ENCODE measurements at regions not wholly inside any gene's neighbourhood (a gene's known extent, or its start where the extent isn't known, plus 50 kb on each side); places are given as distances from the start of the nearest gene placed in this dataset.

DNA sequence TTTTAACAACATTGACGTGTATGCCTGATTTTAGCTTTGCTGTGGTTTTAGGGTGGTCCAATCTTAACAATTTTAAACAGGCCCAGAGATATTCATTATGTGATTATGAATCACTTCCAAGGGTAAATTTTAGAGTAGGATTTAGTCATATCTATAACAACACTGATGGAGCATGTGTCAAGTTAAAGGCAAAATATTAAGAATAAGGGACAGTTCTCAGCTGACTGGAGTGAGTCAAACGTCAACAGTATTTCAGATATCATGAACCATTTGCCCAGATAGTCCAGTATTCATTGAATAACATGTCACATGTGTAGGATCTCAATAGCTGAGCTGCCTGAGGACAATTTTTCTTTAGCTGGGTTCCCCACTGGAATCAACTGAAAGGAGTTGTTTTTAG lies 61.3 kb upstream of the VCX2 start:
- H3K4me1 ChIP-seq (ENCODE audit: low read depth), result no peaks in the 10 kb centered on the region
- H3K36me3 ChIP-seq (ENCODE audit: low read depth), result no peaks in the 10 kb centered on the region
- H3K9me3 ChIP-seq, result no peaks in the 10 kb centered on the region
- TF ChIP-seq, protein P1, sequence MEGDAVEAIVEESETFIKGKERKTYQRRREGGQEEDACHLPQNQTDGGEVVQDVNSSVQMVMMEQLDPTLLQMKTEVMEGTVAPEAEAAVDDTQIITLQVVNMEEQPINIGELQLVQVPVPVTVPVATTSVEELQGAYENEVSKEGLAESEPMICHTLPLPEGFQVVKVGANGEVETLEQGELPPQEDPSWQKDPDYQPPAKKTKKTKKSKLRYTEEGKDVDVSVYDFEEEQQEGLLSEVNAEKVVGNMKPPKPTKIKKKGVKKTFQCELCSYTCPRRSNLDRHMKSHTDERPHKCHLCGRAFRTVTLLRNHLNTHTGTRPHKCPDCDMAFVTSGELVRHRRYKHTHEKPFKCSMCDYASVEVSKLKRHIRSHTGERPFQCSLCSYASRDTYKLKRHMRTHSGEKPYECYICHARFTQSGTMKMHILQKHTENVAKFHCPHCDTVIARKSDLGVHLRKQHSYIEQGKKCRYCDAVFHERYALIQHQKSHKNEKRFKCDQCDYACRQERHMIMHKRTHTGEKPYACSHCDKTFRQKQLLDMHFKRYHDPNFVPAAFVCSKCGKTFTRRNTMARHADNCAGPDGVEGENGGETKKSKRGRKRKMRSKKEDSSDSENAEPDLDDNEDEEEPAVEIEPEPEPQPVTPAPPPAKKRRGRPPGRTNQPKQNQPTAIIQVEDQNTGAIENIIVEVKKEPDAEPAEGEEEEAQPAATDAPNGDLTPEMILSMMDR (IDR thresholded peaks at IDR 0.05), result no peak
- DNase-seq (no peak), ATAC-seq (no peak)
- H3K4me3 ChIP-seq, result no peak overlapping the region
- intact Hi-C loops (cut with DNase I, micrococcal nuclease), result no loop called here

DNA sequence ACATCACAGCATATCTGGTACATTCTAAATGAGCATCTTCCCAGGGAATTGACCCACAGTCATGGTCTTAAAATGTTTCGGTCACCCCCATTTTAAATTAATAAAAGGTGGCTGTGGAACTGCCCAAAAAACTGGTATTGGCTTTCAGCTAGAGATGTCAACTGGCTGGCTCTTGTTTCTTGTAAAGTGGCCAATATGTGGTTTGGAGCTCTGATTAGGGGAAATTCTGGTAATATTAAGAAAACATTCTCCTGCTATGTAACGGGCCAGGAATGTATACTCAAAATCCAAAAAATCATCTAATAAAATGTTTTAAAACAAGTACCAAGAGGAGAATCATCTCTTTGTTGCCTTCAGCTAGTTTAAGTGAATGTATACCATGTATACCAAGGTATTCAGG lies 62.0 kb upstream of the VCX2 start:
- intact Hi-C loops (cut with DNase I, micrococcal nuclease), result no loop called here
- Histone ChIP-seq H3K9me3 (no peaks in the 10 kb centered on the region), H3K4me1 (ENCODE audit: low read depth) (no peaks in the 10 kb centered on the region), H3K4me3 (no peak overlapping the region), H3K36me3 (ENCODE audit: low read depth) (no peaks in the 10 kb centered on the region)
- no peak for DNase-seq
- ATAC-seq, result no peak
- TF ChIP-seq, protein P1 (IDR thresholded peaks at IDR 0.05), result no peak

DNA sequence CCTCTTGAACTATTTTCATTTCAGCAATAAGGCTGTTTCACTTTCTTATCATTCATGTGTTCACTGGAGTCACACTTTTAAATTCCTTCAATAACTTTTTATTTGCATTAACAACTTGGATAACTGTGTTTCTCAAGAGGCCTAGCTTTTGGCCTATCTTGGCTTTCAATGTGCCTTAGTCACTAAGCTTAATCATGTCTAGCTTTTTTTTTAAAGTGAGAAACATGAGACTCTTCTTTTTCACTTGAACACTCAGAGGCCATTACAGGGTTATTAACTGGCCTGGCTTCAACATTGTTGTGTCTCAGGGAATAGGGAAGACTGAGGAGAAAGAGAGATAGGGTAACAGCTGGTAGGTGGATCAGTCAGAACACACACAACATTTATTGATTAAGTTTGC lies 64.0 kb upstream of the VCX2 start:
- DNase-seq, result no peak
- Histone ChIP-seq H3K36me3 (ENCODE audit: low read depth) (no peaks in the 10 kb centered on the region), H3K9me3 (no peaks in the 10 kb centered on the region), H3K4me1 (ENCODE audit: low read depth) (no peaks in the 10 kb centered on the region), H3K4me3 (no peak overlapping the region)
- intact Hi-C loops (cut with DNase I, micrococcal nuclease), result no loop called here
- TF ChIP-seq, protein P1 (IDR thresholded peaks at IDR 0.05), result no peak
- ATAC-seq, result no peak

DNA sequence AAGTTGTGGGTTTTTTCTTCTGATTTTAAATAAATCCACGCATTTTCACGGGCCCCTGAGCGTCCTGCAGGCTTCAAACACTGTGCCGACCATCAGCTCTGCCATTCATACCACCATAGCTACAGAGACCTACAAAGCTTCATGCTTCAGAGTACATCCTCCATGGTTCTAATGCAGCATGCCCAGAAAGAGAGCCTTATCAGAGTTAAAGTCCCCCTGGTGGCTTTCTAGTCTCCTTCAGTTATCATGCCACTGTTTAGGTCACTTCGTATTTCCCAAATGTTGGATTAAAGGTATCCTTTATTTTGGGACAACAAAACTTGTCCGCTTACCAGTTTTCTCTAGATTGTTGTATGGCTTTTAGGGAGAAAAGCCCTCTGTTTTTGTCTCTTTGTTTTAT lies 66.7 kb upstream of the VCX2 start:
- TF ChIP-seq, protein P1 (IDR thresholded peaks at IDR 0.05), result no peak
- intact Hi-C loops (cut with DNase I, micrococcal nuclease), result no loop called here
- ATAC-seq (no peak), DNase-seq (no peak)
- Histone ChIP-seq H3K4me3 (no peak overlapping the region), H3K9me3 (no peaks in the 10 kb centered on the region), H3K4me1 (ENCODE audit: low read depth) (no peaks in the 10 kb centered on the region), H3K36me3 (ENCODE audit: low read depth) (no peaks in the 10 kb centered on the region)

DNA sequence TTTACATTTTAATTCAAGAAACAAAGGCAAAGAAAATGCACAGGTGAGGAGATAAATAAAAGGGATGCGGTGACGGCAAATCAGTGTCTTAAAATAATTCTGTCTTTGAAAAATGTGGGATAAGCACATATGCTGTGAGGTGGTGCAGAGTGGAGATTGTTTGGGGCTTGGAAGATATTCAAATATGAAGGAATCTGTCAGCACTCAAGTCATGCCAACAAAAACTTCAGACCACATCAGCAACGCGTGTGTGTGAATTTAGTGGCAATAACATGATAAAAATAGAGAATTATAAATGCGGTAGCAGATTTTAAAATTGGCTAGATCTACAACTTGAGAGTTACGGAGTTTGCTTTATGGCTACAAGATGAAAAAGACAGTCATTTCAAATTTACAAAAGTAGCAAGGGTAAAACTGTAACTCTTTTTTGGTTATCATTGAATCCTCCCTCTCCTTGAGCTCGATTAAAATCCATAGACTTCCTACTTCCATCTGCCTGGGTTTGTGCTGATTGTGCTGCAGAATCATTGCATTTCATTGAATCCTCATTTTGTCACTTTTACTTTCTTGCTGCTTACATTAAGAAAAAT lies 71.5 kb upstream of the VCX2 start:
- H3K4me3 ChIP-seq, result no peak overlapping the region
- ATAC-seq (no peak), DNase-seq (no peak)
- TF ChIP-seq, protein P1 (IDR thresholded peaks at IDR 0.05), result no peak
- H3K4me1 ChIP-seq (ENCODE audit: low read depth), result no peaks in the 10 kb centered on the region
- no peaks in the 10 kb centered on the region for H3K36me3 ChIP-seq (ENCODE audit: low read depth)
- no peaks in the 10 kb centered on the region for H3K9me3 ChIP-seq
- intact Hi-C loops (cut with DNase I, micrococcal nuclease), result no loop called here

DNA sequence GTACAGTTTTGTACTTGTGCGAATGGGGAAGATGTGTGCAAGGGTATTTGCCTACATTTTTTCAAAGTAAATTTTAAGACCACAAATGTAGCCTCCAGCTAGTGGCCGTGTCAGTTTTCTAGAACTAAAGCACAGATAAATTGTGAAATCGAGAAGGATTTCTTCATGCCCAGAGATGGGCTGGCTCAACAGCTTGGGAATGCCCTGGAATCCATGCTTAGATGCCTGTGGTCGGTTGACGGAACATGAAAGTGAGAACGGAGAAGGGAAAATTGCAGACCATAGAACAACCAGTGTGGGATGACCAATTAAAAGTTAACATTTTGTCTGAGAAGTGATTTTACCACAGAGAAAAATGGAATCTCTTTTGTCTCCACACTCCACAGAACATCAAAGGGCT lies 73.2 kb upstream of the VCX2 start:
- H3K9me3 ChIP-seq, result no peaks in the 10 kb centered on the region
- DNase-seq (no peak), ATAC-seq (no peak)
- H3K4me1 ChIP-seq (ENCODE audit: low read depth), result no peaks in the 10 kb centered on the region
- no peak overlapping the region for H3K4me3 ChIP-seq
- TF ChIP-seq, protein P1 (IDR thresholded peaks at IDR 0.05), result no peak
- no peaks in the 10 kb centered on the region for H3K36me3 ChIP-seq (ENCODE audit: low read depth)
- intact Hi-C loops (cut with DNase I, micrococcal nuclease), result no loop called here
